SK-N-SH (cell line): ENCODE measurements at regions not wholly inside any gene's neighbourhood (a gene's known extent, or its start where the extent isn't known, plus 50 kb on each side); places are given as distances from the start of the nearest gene placed in this dataset.

Source experiments
- CTCF ChIA-PET: fragments of 300-600, 350-600 bp; formaldehyde crosslinking; extraction: SDS; loops from one replicate; lab custom pipeline; 2021; lab: Yijun Ruan, JAX
- POLR2A ChIA-PET: fragments of 350-600 bp; sonication (Branson Sonifier 250); formaldehyde crosslinking; extraction: SDS; loops from one replicate; lab custom pipeline; 2020; ENCODE audit warnings: antibody characterized with exemption, inconsistent platforms; lab: Yijun Ruan, JAX
- DNase-seq: peaks from one replicate; pipeline ENCODE4 v3.0.0; 2012
- H2AFZ ChIP-seq: fragments of 200-600 bp; sonication (generic); 2 replicates; pipeline ENCODE4 v1.8.1; 2016; ENCODE audit warnings: antibody characterized with exemption, mild to moderate bottlenecking, low read depth
- H3F3A ChIP-seq: fragments of 200-600 bp; sonication (generic); replicated peaks from 2 replicates; pipeline ENCODE3; 2016; ENCODE audit warnings: antibody characterized with exemption, mild to moderate bottlenecking; ENCODE audit not compliant: insufficient read depth
- H3K27ac ChIP-seq, 2 experiments: fragments of 200-500 bp in 1 of 2; fragments of 200-600 bp in 1 of 2; sonication (Bioruptor generic) in 1 of 2; sonication (generic), shearing (Covaris generic) in 1 of 2; 2 replicates each; pipeline versions ENCODE4 v1.5.1 to v1.6.1; 2014 to 2016; ENCODE audit warnings: low read depth in 2 of 2, inconsistent platforms in 1 of 2, low read length in 1 of 2, mild to moderate bottlenecking in 1 of 2, mixed read lengths in 1 of 2
- H3K27me3 ChIP-seq: fragments of 200-600 bp; sonication (generic), shearing (Covaris generic); 2 replicates; pipeline ENCODE4 v1.6.1; 2016; ENCODE audit warnings: mixed run types; ENCODE audit not compliant: insufficient read depth
- H3K36me3 ChIP-seq, 2 experiments: fragments of 200-500 bp in 1 of 2; fragments of 200-600 bp in 1 of 2; sonication (Bioruptor generic) in 1 of 2; sonication (generic) in 1 of 2; replicated peaks in 1 of 2; 2 replicates each; pipeline versions ENCODE3 to v1.5.1; 2014 to 2016; ENCODE audit warnings: low read length in 1 of 2, mild to moderate bottlenecking in 1 of 2; ENCODE audit not compliant: insufficient read depth in 2 of 2, control insufficient read depth in 1 of 2
- H3K4me1 ChIP-seq, 2 experiments: fragments of 200-500 bp in 1 of 2; fragments of 200-600 bp in 1 of 2; sonication (Bioruptor generic) in 1 of 2; sonication (generic), shearing (Covaris generic) in 1 of 2; 2 replicates each; pipeline versions ENCODE4 v1.5.1 to v1.6.1; 2014 to 2016; ENCODE audit warnings: low read depth in 1 of 2, low read length in 1 of 2, mixed run types in 1 of 2; ENCODE audit not compliant: insufficient read depth in 2 of 2, control insufficient read depth in 1 of 2
- H3K4me2 ChIP-seq: fragments of 200-600 bp; sonication (generic), shearing (Covaris generic); 2 replicates; pipeline ENCODE4 v1.6.1; 2017; ENCODE audit warnings: mixed run types
- H3K4me3 ChIP-seq, 2 experiments: fragments of 200-500 bp in 1 of 2; fragments of 200-600 bp in 1 of 2; sonication (Bioruptor generic) in 1 of 2; sonication (generic), shearing (Covaris generic) in 1 of 2; 2 replicates each; pipeline versions ENCODE4 v1.5.1 to v1.8.1; 2014 to 2016; ENCODE audit warnings: low read depth in 2 of 2, inconsistent platforms in 1 of 2, low read length in 1 of 2, mild to moderate bottlenecking in 1 of 2, mixed read lengths in 1 of 2, moderate library complexity in 1 of 2
- H3K79me2 ChIP-seq: fragments of 200-600 bp; sonication (generic); 2 replicates; pipeline ENCODE4 v1.8.1; 2017; ENCODE audit warnings: mild to moderate bottlenecking; ENCODE audit not compliant: insufficient read depth
- H3K9ac ChIP-seq: fragments of 200-600 bp; sonication (generic); 2 replicates; pipeline ENCODE4 v1.6.1; 2017; ENCODE audit warnings: mixed run types
- H3K9me2 ChIP-seq: fragments of 200-600 bp; sonication (generic); 2 replicates; pipeline ENCODE4 v1.6.1; 2017; ENCODE audit warnings: mixed run types
- H3K9me3 ChIP-seq: fragments of 200-600 bp; sonication (generic); 2 replicates; pipeline ENCODE4 v1.6.1; 2017; ENCODE audit warnings: mixed run types, mild to moderate bottlenecking, moderate library complexity
- H4K20me1 ChIP-seq: fragments of 200-600 bp; sonication (generic); 2 replicates; pipeline ENCODE4 v1.6.1; 2017; ENCODE audit warnings: mild to moderate bottlenecking, mixed run types; ENCODE audit not compliant: insufficient read depth
- ELF1 ChIP-seq: IDR thresholded peaks from 2 replicates; pipeline ENCODE4 v1.4.0; 2012
- EP300 ChIP-seq, 2 experiments: IDR thresholded peaks; 2 replicates each; pipeline versions ENCODE4 v1.4.0 to v1.6.1; 2012; ENCODE audit warnings: borderline replicate concordance in 1 of 2, low read depth in 1 of 2, low read length in 1 of 2
- EZH2phosphoT487 ChIP-seq: fragments of 200-600 bp; sonication (generic); IDR thresholded peaks from 2 replicates; pipeline ENCODE4 v1.6.1; 2017; ENCODE audit warnings: low read depth, mixed run types, mild to moderate bottlenecking, antibody characterized with exemption, moderate library complexity, borderline replicate concordance
- FOSL2 ChIP-seq: IDR thresholded peaks from 2 replicates; pipeline ENCODE4 v1.4.0; 2012; ENCODE audit warnings: low read depth, mild to moderate bottlenecking, moderate library complexity, borderline replicate concordance
- FOXJ3 ChIP-seq: sonication (generic); formaldehyde crosslinking; IDR thresholded peaks from 2 replicates; pipeline ENCODE4 v1.5.1; 2020; ENCODE audit warnings: mild to moderate bottlenecking, missing genetic modification reagents
- GABPA ChIP-seq: IDR thresholded peaks from 2 replicates; pipeline ENCODE4 v1.4.0; 2012; ENCODE audit warnings: low read depth, mild to moderate bottlenecking
- GATA2 ChIP-seq: sonication (generic); formaldehyde crosslinking; IDR thresholded peaks from 2 replicates; pipeline ENCODE4 v1.5.0; 2020; ENCODE audit warnings: mild to moderate bottlenecking, missing genetic modification reagents
- JUND ChIP-seq: IDR thresholded peaks from 2 replicates; pipeline ENCODE4 v1.4.0; 2012
- MEF2A ChIP-seq: IDR thresholded peaks from 2 replicates; pipeline ENCODE4 v1.4.0; 2012; ENCODE audit warnings: low read depth, borderline replicate concordance
- MXI1 ChIP-seq: IDR thresholded peaks from 2 replicates; pipeline ENCODE4 v1.6.1; 2012; ENCODE audit warnings: mild to moderate bottlenecking, low read depth, low read length, improper control_type of control experiment
- NFIC ChIP-seq: IDR thresholded peaks from 2 replicates; pipeline ENCODE4 v1.4.0; 2012; ENCODE audit warnings: borderline replicate concordance
- NRF1 ChIP-seq: IDR thresholded peaks from 2 replicates; pipeline ENCODE4 v1.6.1; 2012; ENCODE audit warnings: low read depth, mild to moderate bottlenecking, low read length
- POLR2AphosphoS5 ChIP-seq: IDR thresholded peaks from 2 replicates; pipeline ENCODE4 v1.6.1; 2012; ENCODE audit warnings: low read depth, low read length
- RCOR1 ChIP-seq: fragments of 150-350 bp; IDR thresholded peaks from 2 replicates; pipeline ENCODE4 v1.6.1; 2017; ENCODE audit warnings: antibody characterized with exemption, low read length
- RXRA ChIP-seq: IDR thresholded peaks from 2 replicates; pipeline ENCODE4 v1.4.0; 2012; ENCODE audit warnings: low read depth, mild to moderate bottlenecking, borderline replicate concordance
- TAF1 ChIP-seq: IDR thresholded peaks from 2 replicates; pipeline ENCODE4 v1.6.1; 2012; ENCODE audit warnings: low read depth, mild to moderate bottlenecking, low read length, moderate library complexity, borderline replicate concordance
- TCF12 ChIP-seq: IDR thresholded peaks from 2 replicates; pipeline ENCODE4 v1.4.0; 2012
- TEAD4 ChIP-seq: IDR thresholded peaks from 2 replicates; pipeline ENCODE4 v1.4.0; 2012; ENCODE audit warnings: mild to moderate bottlenecking, borderline replicate concordance; ENCODE audit not compliant: insufficient read depth
- YY1 ChIP-seq: IDR thresholded peaks from 2 replicates; pipeline ENCODE4 v1.4.0; 2012; ENCODE audit warnings: low read depth, mild to moderate bottlenecking
- WGBS: methylation state at CpG from one replicate; pipeline ENCODE4 v1.1.6; 2017; ENCODE audit warnings: low lambda C conversion rate; 5-methylcytosine and 5-hydroxymethylcytosine counted together
- TF ChIP-seq, protein P1 (sequence below): IDR thresholded peaks from 2 replicates; pipeline ENCODE4 v1.4.0; 2012; ENCODE audit warnings: low read depth, borderline replicate concordance
- TF ChIP-seq, protein P2 (sequence below): IDR thresholded peaks from 2 replicates; pipeline ENCODE4 v1.4.0; 2012; ENCODE audit warnings: low read depth, borderline replicate concordance
- TF ChIP-seq, protein P3 (sequence below): fragments of 200-600 bp; sonication (generic); IDR thresholded peaks from 2 replicates; pipeline ENCODE4 v1.6.1; 2017; ENCODE audit warnings: antibody characterized with exemption, mild to moderate bottlenecking, moderate library complexity
- TF ChIP-seq, protein P4 (sequence below): fragments of 150-350 bp; IDR thresholded peaks from 2 replicates; pipeline ENCODE4 v1.6.1; 2016; ENCODE audit warnings: mild to moderate bottlenecking, low read depth, low read length
- TF ChIP-seq, protein P5 (sequence below): IDR thresholded peaks from 2 replicates; pipeline ENCODE4; 2012

DNA sequence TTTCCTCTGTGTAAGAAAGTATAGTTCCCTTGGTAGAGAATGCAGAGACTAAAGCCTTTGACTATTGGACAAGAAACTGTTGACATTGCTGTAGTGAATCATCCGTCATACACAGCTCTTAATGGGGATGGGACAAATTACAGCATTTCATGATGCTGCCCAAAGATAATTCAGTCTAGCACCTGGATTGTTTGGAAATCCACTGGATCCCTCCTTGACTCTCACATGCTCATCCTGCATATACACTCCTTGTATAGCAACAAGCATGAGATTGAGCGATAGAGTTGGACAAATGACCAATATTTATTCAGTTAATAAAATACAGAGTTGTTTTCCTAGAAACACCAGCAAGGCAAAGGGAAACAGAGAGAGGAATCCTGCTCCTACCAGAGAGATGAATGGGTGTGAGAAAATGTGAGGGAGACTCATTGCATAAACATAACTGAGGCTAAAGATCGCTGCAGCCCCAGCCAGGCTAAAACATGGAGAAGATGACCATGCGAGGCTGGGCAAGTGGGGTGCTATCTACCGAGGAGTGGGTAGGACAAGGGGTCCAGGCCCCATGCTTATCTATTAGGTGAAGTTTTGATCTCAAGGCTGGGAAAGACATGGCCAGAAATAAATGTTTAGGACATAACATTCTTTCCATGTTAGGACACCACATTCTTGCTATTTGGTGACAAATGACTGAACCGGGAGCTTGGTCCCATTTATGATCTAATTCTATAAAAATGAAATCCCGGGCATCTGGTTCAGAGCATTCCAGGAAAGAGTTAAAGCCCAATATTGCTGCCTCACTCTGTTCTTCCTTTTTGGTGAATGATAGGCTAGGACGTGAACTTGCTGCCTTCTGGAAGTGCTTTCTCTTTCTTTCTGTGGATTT lies 153.2 kb downstream of the TGFB2 start:
- H3F3A ChIP-seq, result peaks cover 31% of the 10 kb centered on the region
- CTCF ChIA-PET, result no interaction called here
- TF ChIP-seq, protein P1, sequence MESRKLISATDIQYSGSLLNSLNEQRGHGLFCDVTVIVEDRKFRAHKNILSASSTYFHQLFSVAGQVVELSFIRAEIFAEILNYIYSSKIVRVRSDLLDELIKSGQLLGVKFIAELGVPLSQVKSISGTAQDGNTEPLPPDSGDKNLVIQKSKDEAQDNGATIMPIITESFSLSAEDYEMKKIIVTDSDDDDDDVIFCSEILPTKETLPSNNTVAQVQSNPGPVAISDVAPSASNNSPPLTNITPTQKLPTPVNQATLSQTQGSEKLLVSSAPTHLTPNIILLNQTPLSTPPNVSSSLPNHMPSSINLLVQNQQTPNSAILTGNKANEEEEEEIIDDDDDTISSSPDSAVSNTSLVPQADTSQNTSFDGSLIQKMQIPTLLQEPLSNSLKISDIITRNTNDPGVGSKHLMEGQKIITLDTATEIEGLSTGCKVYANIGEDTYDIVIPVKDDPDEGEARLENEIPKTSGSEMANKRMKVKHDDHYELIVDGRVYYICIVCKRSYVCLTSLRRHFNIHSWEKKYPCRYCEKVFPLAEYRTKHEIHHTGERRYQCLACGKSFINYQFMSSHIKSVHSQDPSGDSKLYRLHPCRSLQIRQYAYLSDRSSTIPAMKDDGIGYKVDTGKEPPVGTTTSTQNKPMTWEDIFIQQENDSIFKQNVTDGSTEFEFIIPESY, result 0 out of 2 replicates have a peak, but pooled peaks have one; percentile 31
- TF ChIP-seq FOXJ3, result no peak
- TF ChIP-seq ELF1, result no peak
- no peak for TF ChIP-seq NRF1
- TF ChIP-seq GABPA, result no peak
- TF ChIP-seq YY1, result no peak
- TF ChIP-seq, protein P2, sequence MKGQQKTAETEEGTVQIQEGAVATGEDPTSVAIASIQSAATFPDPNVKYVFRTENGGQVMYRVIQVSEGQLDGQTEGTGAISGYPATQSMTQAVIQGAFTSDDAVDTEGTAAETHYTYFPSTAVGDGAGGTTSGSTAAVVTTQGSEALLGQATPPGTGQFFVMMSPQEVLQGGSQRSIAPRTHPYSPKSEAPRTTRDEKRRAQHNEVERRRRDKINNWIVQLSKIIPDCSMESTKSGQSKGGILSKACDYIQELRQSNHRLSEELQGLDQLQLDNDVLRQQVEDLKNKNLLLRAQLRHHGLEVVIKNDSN, result no peak
- TF ChIP-seq FOSL2, result peak; percentile 46; the same call in 1 of the 2 replicates
- TF ChIP-seq RCOR1, result no peak
- TF ChIP-seq, protein P3, sequence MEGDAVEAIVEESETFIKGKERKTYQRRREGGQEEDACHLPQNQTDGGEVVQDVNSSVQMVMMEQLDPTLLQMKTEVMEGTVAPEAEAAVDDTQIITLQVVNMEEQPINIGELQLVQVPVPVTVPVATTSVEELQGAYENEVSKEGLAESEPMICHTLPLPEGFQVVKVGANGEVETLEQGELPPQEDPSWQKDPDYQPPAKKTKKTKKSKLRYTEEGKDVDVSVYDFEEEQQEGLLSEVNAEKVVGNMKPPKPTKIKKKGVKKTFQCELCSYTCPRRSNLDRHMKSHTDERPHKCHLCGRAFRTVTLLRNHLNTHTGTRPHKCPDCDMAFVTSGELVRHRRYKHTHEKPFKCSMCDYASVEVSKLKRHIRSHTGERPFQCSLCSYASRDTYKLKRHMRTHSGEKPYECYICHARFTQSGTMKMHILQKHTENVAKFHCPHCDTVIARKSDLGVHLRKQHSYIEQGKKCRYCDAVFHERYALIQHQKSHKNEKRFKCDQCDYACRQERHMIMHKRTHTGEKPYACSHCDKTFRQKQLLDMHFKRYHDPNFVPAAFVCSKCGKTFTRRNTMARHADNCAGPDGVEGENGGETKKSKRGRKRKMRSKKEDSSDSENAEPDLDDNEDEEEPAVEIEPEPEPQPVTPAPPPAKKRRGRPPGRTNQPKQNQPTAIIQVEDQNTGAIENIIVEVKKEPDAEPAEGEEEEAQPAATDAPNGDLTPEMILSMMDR, result no peak
- peak; percentile 41 for TF ChIP-seq TCF12
- TF ChIP-seq TAF1, result peak; percentile 25; the same call in 1 of the 2 replicates
- no peak for TF ChIP-seq RXRA
- TF ChIP-seq MEF2A, result peak; percentile 28; the same call in 1 of the 2 replicates
- TF ChIP-seq EZH2phosphoT487, result no peak
- TF ChIP-seq, protein P4, sequence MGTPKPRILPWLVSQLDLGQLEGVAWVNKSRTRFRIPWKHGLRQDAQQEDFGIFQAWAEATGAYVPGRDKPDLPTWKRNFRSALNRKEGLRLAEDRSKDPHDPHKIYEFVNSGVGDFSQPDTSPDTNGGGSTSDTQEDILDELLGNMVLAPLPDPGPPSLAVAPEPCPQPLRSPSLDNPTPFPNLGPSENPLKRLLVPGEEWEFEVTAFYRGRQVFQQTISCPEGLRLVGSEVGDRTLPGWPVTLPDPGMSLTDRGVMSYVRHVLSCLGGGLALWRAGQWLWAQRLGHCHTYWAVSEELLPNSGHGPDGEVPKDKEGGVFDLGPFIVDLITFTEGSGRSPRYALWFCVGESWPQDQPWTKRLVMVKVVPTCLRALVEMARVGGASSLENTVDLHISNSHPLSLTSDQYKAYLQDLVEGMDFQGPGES, result no peak
- TF ChIP-seq EP300 (IDR thresholded peaks at IDR 0.05; ENCODE audit: borderline replicate concordance in 1 of 2, low read depth in 1 of 2, low read length in 1 of 2), result peak in 1 of 2 experiments; percentile 61; a peak in 1 of 4 replicates
- TF ChIP-seq POLR2AphosphoS5, result no peak
- TF ChIP-seq, protein P5, sequence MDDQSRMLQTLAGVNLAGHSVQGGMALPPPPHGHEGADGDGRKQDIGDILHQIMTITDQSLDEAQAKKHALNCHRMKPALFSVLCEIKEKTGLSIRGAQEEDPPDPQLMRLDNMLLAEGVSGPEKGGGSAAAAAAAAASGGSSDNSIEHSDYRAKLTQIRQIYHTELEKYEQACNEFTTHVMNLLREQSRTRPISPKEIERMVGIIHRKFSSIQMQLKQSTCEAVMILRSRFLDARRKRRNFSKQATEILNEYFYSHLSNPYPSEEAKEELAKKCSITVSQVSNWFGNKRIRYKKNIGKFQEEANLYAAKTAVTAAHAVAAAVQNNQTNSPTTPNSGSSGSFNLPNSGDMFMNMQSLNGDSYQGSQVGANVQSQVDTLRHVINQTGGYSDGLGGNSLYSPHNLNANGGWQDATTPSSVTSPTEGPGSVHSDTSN, result peak; percentile 48
- no peak for TF ChIP-seq MXI1
- TF ChIP-seq NFIC, result peak; percentile 16; the same call in 1 of the 2 replicates
- TF ChIP-seq GATA2 (CRISPR knock-in tag), result no peak
- peak; percentile 48 for TF ChIP-seq JUND
- peak; percentile 29; the same call in 1 of the 2 replicates for TF ChIP-seq TEAD4
- TF ChIP-seq, all 33 proteins: peak for 10
- no peaks in the 10 kb centered on the region for H4K20me1 ChIP-seq
- POLR2A ChIA-PET, result interaction anchor here (0.9 kb wide), 1 partner anchor 10 kb away, joined by 3 read pairs; no protein-coding TSS in a partner anchor
- H3K9me3 ChIP-seq, result no peaks in the 10 kb centered on the region
- H2AFZ ChIP-seq, result peak overlapping the region; percentile 22; the same call in 1 of the 2 replicates
- no peaks in the 10 kb centered on the region for H3K79me2 ChIP-seq
- peak overlapping the region; percentile 94 to 97 for H3K27ac ChIP-seq
- H3K9ac ChIP-seq, result peak overlapping the region; percentile 77
- no peaks in the 10 kb centered on the region for H3K9me2 ChIP-seq
- 45% methylated on average over 8 of the region's 8 CpGs for WGBS
- no peaks in the 10 kb centered on the region for H3K36me3 ChIP-seq
- no peak for DNase-seq
- H3K4me1 ChIP-seq, result peaks cover 10 to 16% of the 10 kb centered on the region in 2 experiments
- H3K27me3 ChIP-seq, result no peaks in the 10 kb centered on the region
- peak overlapping the region; percentile 61 for H3K4me2 ChIP-seq
- H3K4me3 ChIP-seq, result peak overlapping the region; percentile 33; a peak in 3 of 4 replicates
